Right lobe of liver (tissue), 6 donors: ENCODE measurements at regions not wholly inside any gene's neighbourhood (a gene's known extent, or its start where the extent isn't known, plus 50 kb on each side); places are given as distances from the start of the nearest gene placed in this dataset.
A peak's percentile ranks its signal among the peaks of the same experiment; 100 is the strongest.

Source experiments
- ATAC-seq, 4 donors: fragments of 200-7000 bp; cut with Tn5 transposase; one replicate each; pipeline ENCODE4 v1.9.1; 2020; ENCODE audit warnings: mild to moderate bottlenecking in 4 of 4, moderate library complexity in 4 of 4
- DNase-seq, 3 donors: peaks; one replicate each; pipeline ENCODE4 v3.0.0-alpha.2; 2020
- H3K27ac ChIP-seq, 3 donors: fragments of 200-600 bp; one replicate each; pipeline ENCODE4 v1.8.0; 2022
- H3K27me3 ChIP-seq, 2 donors: fragments of 200-600 bp; one replicate each; pipeline ENCODE4 v1.8.0; 2022
- H3K36me3 ChIP-seq, 4 donors: fragments of 200-600 bp; sonication (generic) in 1 of 4; one replicate each; pipeline versions ENCODE4 v1.5.1 to v1.8.0; 2017 to 2022; ENCODE audit warnings: control low read depth in 1 of 4
- H3K4me1 ChIP-seq, 4 donors: fragments of 200-600 bp; sonication (generic) in 1 of 4; one replicate each; pipeline versions ENCODE4 v1.5.1 to v1.8.0; 2017 to 2022; ENCODE audit warnings: control low read depth in 1 of 4
- H3K4me3 ChIP-seq, 3 donors: fragments of 200-600 bp; one replicate each; pipeline ENCODE4 v1.8.0; 2022
- H3K9me3 ChIP-seq, 4 donors: fragments of 200-600 bp; sonication (generic) in 1 of 4; one replicate each; pipeline versions ENCODE4 v1.5.1 to v1.8.0; 2017 to 2022; ENCODE audit warnings: control low read depth in 1 of 4
- CTCF ChIP-seq, 4 donors: fragments of 200-600 bp in 3 of 4; fragments of 450-650 bp in 1 of 4; IDR thresholded peaks; one replicate each; pipeline versions ENCODE4 v1.5.1 to v1.8.0; 2016 to 2022; ENCODE audit warnings: antibody characterized with exemption in 4 of 4, mild to moderate bottlenecking in 2 of 4
- POLR2A ChIP-seq: fragments of 450-650 bp; IDR thresholded peaks from one replicate; pipeline ENCODE4 v1.6.1; 2017; ENCODE audit warnings: antibody characterized with exemption, mild to moderate bottlenecking
- WGBS: methylation state at CpG from one replicate; pipeline ENCODE4 v1.1.6; 2018; ENCODE audit warnings: low coverage, low lambda C conversion rate; ENCODE audit not compliant: insufficient coverage; ENCODE audit errors: missing lambda C conversion rate; 5-methylcytosine and 5-hydroxymethylcytosine counted together
- intact Hi-C, 2 donors: fragments of 100-400 bp; cut with DNase I; formaldehyde crosslinking; loops; one replicate each; pipeline versions ENCODE4 v1.11.2 to v1.14.1; 2022
- donor health status: DM: no; HTN: yes; CAD: no.
- donor health status: DM: no; HTN: no; CAD: no.
- donor health status: DM: no; HTN: no; CAD: no.
- donor health status: DM: no; HTN: yes; CAD: no.
- donor health status: DM: no; HTN: yes; CAD: no.

DNA sequence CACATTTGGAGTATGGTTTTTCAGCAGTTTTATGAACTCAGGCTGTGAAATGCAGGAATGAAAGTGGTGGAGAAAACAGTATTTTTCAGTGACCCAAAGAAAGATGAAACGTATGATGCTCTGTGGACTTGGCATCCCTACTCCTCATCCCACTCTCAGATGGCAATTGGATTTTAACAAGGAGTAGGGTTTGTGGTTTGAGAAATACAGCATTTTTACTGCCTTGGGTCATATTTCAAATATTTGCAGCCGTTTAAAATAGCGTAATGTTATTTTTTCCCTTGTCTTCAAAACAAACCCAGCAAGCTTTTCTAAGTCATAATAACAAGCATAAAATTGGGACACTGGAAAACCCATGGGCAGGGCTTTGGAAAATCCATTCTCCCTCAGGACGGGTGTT is 117.2 kb upstream of the LRIG1 start:
- no peaks in the 10 kb centered on the region for H3K4me1 ChIP-seq
- no peak overlapping the region for H3K4me3 ChIP-seq
- no peak for DNase-seq
- H3K27me3 ChIP-seq = no peaks in the 10 kb centered on the region
- TF ChIP-seq CTCF (IDR thresholded peaks at IDR 0.05) = no peak
- TF ChIP-seq POLR2A = no peak
- ATAC-seq = no peak
- H3K27ac ChIP-seq = no peak overlapping the region
- H3K36me3 ChIP-seq = no peaks in the 10 kb centered on the region
- intact Hi-C loops = no loop called here
- no peaks in the 10 kb centered on the region for H3K9me3 ChIP-seq
- 82% methylated on average over 4 of the region's 4 CpGs for WGBS

- DNase-seq = no peak
- no peaks in the 10 kb centered on the region for H3K36me3 ChIP-seq
- no peak for ATAC-seq
- H3K4me3 ChIP-seq = no peak overlapping the region
- TF ChIP-seq CTCF (IDR thresholded peaks at IDR 0.05) (no peak), POLR2A (no peak)
- H3K27me3 ChIP-seq = no peaks in the 10 kb centered on the region
- no peak overlapping the region for H3K27ac ChIP-seq
- H3K4me1 ChIP-seq = peaks cover 0 to 3% (median 1%) of the 10 kb centered on the region in 4 donors
- H3K9me3 ChIP-seq = no peaks in the 10 kb centered on the region
- intact Hi-C loops = no loop called here
- WGBS = 89% methylated on average over 9 of the region's 9 CpGs
Measured at GRCh38 chr3:66620296-66620695, 119.5 kb upstream of the LRIG1 start.

DNA sequence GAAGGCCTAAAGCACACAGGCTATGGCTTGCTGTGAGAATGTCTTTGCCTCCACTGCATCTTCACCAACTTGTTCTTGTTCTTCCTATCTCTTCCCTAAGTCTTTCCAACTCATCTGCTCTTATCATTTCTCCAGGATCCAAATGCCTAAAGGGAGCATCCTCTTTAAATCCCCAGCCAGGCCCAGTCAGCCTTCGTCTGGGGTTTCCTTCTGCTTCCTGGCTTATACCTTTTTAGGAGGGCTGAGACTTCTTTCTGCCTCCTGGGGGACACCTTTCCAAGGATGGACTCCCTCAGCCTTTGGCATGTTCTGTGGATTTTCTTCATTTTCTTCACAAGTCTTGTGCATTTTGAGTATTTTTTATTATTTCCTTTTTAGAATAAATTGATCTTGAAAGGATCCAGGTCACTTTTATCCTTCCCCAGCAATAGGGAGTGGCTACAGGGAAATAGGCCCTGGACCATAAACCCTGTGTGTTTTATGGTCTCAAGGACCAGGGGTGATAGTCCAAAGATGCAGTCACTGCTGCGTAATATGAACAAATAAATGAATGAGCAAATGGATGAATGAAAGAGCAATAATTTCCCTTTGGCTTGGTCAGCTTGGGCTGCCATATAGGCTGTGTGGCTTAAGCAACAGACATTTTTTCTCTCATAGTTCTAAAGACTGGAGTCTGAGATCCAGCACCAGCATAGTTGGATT is 122.1 kb upstream of the LRIG1 start:
- peaks cover 0 to 14% (median 3%) of the 10 kb centered on the region in 4 donors for H3K4me1 ChIP-seq
- intact Hi-C loops = no loop called here
- no peaks in the 10 kb centered on the region for H3K27me3 ChIP-seq
- 86% methylated on average over 2 of the region's 2 CpGs for WGBS
- no peak overlapping the region for H3K4me3 ChIP-seq
- no peak overlapping the region for H3K27ac ChIP-seq
- no peaks in the 10 kb centered on the region for H3K36me3 ChIP-seq
- TF ChIP-seq POLR2A = no peak
- TF ChIP-seq CTCF (IDR thresholded peaks at IDR 0.05) = no peak
- ATAC-seq = no peak
- DNase-seq = no peak
- H3K9me3 ChIP-seq = no peaks in the 10 kb centered on the region

GRCh38 chr3:66625505-66626216 is 124.8 kb upstream of the LRIG1 start:
- intact Hi-C loops = no loop called here
- 34% methylated on average over 5 of the region's 5 CpGs for WGBS
- Histone ChIP-seq H3K27ac (peak overlapping the region in 1 of 3 donors; percentile 46), H3K4me3 (no peak overlapping the region), H3K27me3 (no peaks in the 10 kb centered on the region), H3K9me3 (no peaks in the 10 kb centered on the region), H3K36me3 (no peaks in the 10 kb centered on the region), H3K4me1 (peaks cover 0 to 14% (median 3%) of the 10 kb centered on the region in 4 donors)
- TF ChIP-seq POLR2A (no peak), CTCF (IDR thresholded peaks at IDR 0.05) (no peak)
- ATAC-seq (peak; percentile 92 to 96 (median 94)), DNase-seq (peak in 2 of 3 donors; percentile 56 to 62)
